ENCODE measurements at regions not wholly inside any gene's neighbourhood (a gene's known extent, or its start where the extent isn't known, plus 50 kb on each side); places are given as distances from the start of the nearest gene placed in this dataset.

DNA sequence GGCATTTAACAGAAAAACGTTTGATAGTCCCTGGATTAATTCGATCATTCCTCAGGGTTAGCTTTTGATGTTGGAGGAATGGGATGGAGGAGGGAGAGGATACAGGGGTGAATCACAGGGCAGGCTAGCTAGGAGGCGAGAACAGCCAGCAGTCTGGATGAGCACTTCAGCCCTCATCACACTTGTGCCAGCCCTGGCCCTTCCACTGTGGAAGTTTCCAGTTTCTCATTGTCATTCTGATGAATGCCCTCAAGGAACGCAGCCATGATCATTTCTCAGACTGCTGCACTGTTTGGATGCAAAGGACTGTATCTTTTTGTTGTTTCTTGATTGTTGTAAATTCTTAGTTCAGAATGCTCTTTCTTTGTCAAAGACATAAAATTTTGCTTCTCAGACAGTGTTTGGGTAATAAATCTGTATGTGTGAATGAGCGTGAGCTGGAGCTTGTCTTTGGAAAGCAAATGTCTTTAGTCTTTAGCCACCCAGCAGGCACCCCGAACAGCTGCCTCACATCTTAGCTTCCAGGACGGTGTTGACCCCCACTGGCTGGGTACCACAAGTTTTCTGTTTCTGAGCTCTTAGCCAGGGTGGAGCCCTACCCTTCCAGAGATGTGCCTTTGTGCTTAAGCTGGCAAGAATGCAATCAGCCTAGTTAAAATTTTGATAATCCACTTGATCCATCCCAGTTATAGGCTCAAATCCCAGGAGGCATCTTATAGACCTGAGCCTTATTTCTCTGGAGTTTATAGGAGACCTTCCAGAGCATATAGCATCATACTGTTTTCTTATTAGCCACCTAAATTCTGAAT is 121.1 kb downstream of the PDCD6IP start:
- DNase-seq (ENCODE audit: low read depth) = no peak
- H3K4me3 ChIP-seq (ENCODE audit: low read depth, low read length) = no peak overlapping the region
- TF ChIP-seq, protein P1, sequence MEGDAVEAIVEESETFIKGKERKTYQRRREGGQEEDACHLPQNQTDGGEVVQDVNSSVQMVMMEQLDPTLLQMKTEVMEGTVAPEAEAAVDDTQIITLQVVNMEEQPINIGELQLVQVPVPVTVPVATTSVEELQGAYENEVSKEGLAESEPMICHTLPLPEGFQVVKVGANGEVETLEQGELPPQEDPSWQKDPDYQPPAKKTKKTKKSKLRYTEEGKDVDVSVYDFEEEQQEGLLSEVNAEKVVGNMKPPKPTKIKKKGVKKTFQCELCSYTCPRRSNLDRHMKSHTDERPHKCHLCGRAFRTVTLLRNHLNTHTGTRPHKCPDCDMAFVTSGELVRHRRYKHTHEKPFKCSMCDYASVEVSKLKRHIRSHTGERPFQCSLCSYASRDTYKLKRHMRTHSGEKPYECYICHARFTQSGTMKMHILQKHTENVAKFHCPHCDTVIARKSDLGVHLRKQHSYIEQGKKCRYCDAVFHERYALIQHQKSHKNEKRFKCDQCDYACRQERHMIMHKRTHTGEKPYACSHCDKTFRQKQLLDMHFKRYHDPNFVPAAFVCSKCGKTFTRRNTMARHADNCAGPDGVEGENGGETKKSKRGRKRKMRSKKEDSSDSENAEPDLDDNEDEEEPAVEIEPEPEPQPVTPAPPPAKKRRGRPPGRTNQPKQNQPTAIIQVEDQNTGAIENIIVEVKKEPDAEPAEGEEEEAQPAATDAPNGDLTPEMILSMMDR (conservative IDR thresholded peaks at IDR 0.05; ENCODE audit: low read depth, low read length) = no peak

DNA sequence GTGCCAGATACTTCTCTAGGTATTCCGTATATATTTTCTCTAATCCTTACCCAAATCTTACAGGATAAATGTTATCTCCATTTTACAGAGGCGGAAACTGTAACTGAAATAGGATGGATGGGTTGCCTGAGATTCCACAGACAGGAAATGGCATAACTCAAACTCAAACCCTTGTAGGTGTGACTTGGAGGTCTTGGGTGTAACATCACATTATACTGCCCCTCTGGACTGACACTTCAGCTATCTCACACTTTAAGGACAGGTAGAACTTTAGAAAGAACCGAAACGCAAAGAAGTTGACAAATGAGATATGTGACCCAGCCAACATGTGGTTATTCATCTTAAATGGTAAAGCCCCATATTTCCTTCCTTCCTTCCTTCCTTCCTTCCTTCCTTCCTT is 122.1 kb downstream of the PDCD6IP start:
- TF ChIP-seq, protein P1 (conservative IDR thresholded peaks at IDR 0.05; ENCODE audit: low read depth, low read length) = no peak
- no peak overlapping the region for H3K4me3 ChIP-seq (ENCODE audit: low read depth, low read length)
- DNase-seq (ENCODE audit: low read depth) = no peak

DNA sequence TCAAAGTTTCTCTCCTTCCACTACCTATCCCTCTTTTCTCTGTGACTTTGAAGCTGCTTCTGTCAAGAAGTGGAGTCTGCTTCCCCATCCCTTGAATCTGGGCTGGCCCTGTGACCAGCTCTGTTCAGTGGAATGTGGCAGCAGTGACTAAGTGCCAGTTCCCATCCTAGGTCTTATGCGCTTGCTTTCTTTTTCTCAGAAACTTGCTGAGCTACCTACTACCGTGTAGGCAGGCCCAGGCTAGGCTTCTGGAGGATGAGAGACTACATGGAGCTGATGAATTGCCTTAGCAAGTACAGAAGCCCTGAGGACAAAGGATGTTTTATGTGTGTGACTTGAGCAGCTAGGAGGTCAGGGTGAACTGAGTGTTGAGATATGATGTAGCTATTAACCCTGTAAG is 123.2 kb downstream of the PDCD6IP start:
- H3K4me3 ChIP-seq (ENCODE audit: low read depth, low read length) = no peak overlapping the region
- TF ChIP-seq, protein P1 (conservative IDR thresholded peaks at IDR 0.05; ENCODE audit: low read depth, low read length) = no peak
- no peak for DNase-seq (ENCODE audit: low read depth)

DNA sequence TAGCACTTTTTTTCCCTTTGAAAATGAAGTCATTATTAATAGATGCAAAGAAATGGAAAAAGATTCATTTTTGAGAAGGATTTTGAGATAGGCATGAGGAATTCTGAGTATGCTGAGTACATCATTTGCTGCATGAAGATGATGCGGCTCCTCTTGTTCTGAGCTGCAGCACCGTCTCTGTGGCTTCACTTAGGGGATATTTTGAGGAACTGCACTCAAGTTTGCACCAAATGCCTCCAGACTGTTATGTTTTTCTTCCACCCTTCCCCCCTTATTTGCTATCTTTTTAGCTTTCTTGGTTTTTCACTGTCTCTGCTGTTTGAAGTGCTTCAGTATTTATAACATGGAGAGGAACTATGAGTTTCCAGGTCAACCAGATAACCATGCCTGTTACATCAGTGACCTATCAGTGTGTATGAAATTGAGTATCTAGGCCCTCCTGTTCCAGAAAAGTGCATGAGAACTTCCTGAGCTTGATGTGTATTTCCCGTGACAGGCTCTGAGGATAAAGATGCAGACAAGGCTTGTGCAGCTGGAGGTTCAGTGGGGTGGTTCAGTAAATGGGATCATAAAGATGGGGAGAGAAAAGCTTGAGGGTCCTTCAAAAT is 128.7 kb downstream of the PDCD6IP start:
- no peak overlapping the region for H3K4me3 ChIP-seq (ENCODE audit: low read depth, low read length)
- TF ChIP-seq, protein P1 (conservative IDR thresholded peaks at IDR 0.05; ENCODE audit: low read depth, low read length) = no peak
- DNase-seq (ENCODE audit: low read depth) = no peak

DNA sequence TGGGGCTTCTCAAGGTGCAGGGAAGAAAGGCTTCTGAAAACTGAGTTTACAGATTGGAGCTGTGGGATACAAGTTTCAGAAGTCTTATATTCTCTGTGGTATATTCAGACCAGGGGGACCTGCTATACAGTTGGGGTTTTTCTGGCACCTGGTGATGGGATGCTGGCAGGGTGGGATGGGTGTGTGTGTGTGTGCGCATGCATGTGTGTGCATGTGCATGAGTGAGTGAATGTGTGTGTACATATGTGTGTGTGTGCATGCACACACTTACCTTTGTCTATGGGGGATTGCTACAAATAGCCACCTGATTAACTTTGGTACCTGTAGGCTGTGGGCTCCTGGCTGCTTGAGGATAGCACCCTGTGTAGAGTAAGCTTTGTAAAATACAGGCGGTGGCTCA is 131.4 kb downstream of the PDCD6IP start:
- DNase-seq (ENCODE audit: low read depth) = no peak
- TF ChIP-seq, protein P1 (conservative IDR thresholded peaks at IDR 0.05; ENCODE audit: low read depth, low read length) = no peak
- H3K4me3 ChIP-seq (ENCODE audit: low read depth, low read length) = no peak overlapping the region

DNA sequence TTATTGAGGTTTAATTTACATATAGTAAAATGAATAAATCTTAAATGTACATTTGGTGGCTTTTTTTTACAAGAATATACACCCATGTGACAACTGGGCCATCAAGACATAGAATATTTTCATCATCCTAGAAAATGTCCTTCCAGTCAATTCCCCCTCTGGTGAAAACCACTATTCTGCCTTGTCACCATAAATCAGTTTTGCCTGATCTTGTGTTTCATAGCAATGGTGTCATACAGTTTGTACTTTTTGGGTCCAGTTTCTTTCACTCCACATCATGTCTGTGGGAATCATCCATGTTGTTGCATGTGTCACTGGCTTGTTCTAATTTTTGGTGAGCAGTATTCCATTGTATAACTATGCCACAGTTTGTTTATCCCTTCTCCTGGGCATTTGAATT is 133.1 kb downstream of the PDCD6IP start:
- H3K4me3 ChIP-seq (ENCODE audit: low read depth, low read length) = no peak overlapping the region
- DNase-seq (ENCODE audit: low read depth) = no peak
- TF ChIP-seq, protein P1 (conservative IDR thresholded peaks at IDR 0.05; ENCODE audit: low read depth, low read length) = no peak

All from choroid plexus epithelial cell (primary cell).